GM12878 (cell line): ENCODE measurements at regions not wholly inside any gene's neighbourhood (a gene's known extent, or its start where the extent isn't known, plus 50 kb on each side); places are given as distances from the start of the nearest gene placed in this dataset.

Experiments
- ATAC-seq: fragments of 200-7000 bp; cut with Tn5 transposase; 3 replicates; pipeline ENCODE4 v1.9.1; 2020; ENCODE audit warnings: mild to moderate bottlenecking, moderate library complexity
- BruUV-seq: library from RNA; stranded (reverse); fragments of 400-500 nt; replicated peaks from 2 replicates; lab custom pipeline; 2021; lab: Mats Ljungman, UMichigan
- CTCF ChIA-PET: fragments of 300-600 bp; sonication (Branson Sonifier 250); formaldehyde crosslinking; extraction: SDS; loops from one replicate; lab custom pipeline; 2021; ENCODE audit warnings: inconsistent platforms; lab: Yijun Ruan, JAX
- POLR2A ChIA-PET: fragments of 350-600 bp; formaldehyde crosslinking; extraction: SDS; loops from one replicate; lab custom pipeline; 2021; ENCODE audit warnings: inconsistent platforms; lab: Charles Lee
- RAD21 ChIA-PET: fragments of 300-600 bp; sonication (Branson Sonifier 250); formaldehyde crosslinking; loops from one replicate; lab custom pipeline; 2023; ENCODE audit warnings: antibody characterized with exemption; ENCODE audit not compliant: unreplicated experiment; lab: Charles Lee
- SMC1A ChIA-PET: fragments of 300-600 bp; sonication (Branson Sonifier 250); formaldehyde crosslinking; loops from one replicate; lab custom pipeline; 2023; ENCODE audit not compliant: unreplicated experiment, uncharacterized antibody; lab: Charles Lee
- DNase-seq: peaks from one replicate; pipeline ENCODE4 v3.0.0-alpha.2; 2011; ENCODE audit warnings: low read depth, low spot score
- FAIRE-seq: peaks from 3 replicates; lab custom pipeline; 2011; peaks lifted over from hg19 to GRCh38; lab: Jason Lieb, UNC
- H2AFZ ChIP-seq: 2 replicates; pipeline ENCODE4 v1.6.0; 2011; ENCODE audit warnings: low read depth, low read length, control low read depth; ENCODE audit not compliant: control insufficient read depth
- H3K27ac ChIP-seq: 2 replicates; pipeline ENCODE4 v1.5.1; 2011; ENCODE audit warnings: control low read depth; ENCODE audit not compliant: control insufficient read depth, insufficient read depth
- H3K27me3 ChIP-seq, 2 experiments: replicated peaks in 1 of 2; 2 replicates each; pipeline versions ENCODE4 v1.6.0 to v1.6.1; 2011; ENCODE audit warnings: low read length in 1 of 2; ENCODE audit not compliant: control insufficient read depth in 2 of 2, insufficient read depth in 2 of 2
- H3K36me3 ChIP-seq, 2 experiments: 2 replicates each; pipeline ENCODE4 v1.5.1; 2011; ENCODE audit warnings: low read length in 1 of 2; ENCODE audit not compliant: control insufficient read depth in 2 of 2, insufficient read depth in 2 of 2
- H3K4me1 ChIP-seq: 2 replicates; pipeline ENCODE4 v1.6.1; 2011; ENCODE audit warnings: mild to moderate bottlenecking, low read length, moderate library complexity, mixed read lengths; ENCODE audit not compliant: control insufficient read depth, insufficient read depth
- H3K4me2 ChIP-seq: 2 replicates; pipeline ENCODE4 v1.6.0; 2011; ENCODE audit warnings: control low read depth; ENCODE audit not compliant: control insufficient read depth, insufficient read depth
- H3K4me3 ChIP-seq: fragments of 200-600 bp; sonication (generic); 2 replicates; pipeline ENCODE4 v1.5.1; 2016
- H3K79me2 ChIP-seq: 2 replicates; pipeline ENCODE4 v1.6.0; 2011; ENCODE audit warnings: low read length; ENCODE audit not compliant: control insufficient read depth, insufficient read depth
- H3K9ac ChIP-seq: 2 replicates; pipeline ENCODE4 v1.8.0; 2011; ENCODE audit warnings: low read length, control low read depth, mixed read lengths; ENCODE audit not compliant: control insufficient read depth, insufficient read depth
- H3K9me3 ChIP-seq: replicated peaks from 3 replicates; pipeline ENCODE4 v1.5.1; 2011; ENCODE audit warnings: mild to moderate bottlenecking, low read length; ENCODE audit not compliant: control insufficient read depth, insufficient read depth
- H4K20me1 ChIP-seq: 2 replicates; pipeline ENCODE4 v1.6.0; 2011; ENCODE audit not compliant: control insufficient read depth, insufficient read depth
- EP300 ChIP-seq, 2 experiments: fragments of 150-350 bp in 1 of 2; IDR thresholded peaks; 2 replicates each; pipeline ENCODE4 v1.6.1; 2011 to 2012; ENCODE audit warnings: low read depth in 2 of 2, low read length in 2 of 2, borderline replicate concordance in 1 of 2, improper control_type of control experiment in 1 of 2, inconsistent platforms in 1 of 2; ENCODE audit not compliant: control insufficient read depth in 1 of 2
- GATAD2B ChIP-seq: fragments of 450-650 bp; conservative IDR thresholded peaks from 2 replicates; pipeline ENCODE4 v1.6.1; 2017; ENCODE audit warnings: low read depth, mild to moderate bottlenecking, moderate library complexity
- HDAC2 ChIP-seq: fragments of 200-600 bp; sonication (generic); IDR thresholded peaks from 2 replicates; pipeline ENCODE4 v1.6.1; 2017
- MEF2A ChIP-seq: IDR thresholded peaks from 2 replicates; pipeline ENCODE4 v1.6.1; 2011; ENCODE audit warnings: low read depth, mild to moderate bottlenecking, low read length, moderate library complexity; ENCODE audit not compliant: insufficient read depth
- MYB ChIP-seq: fragments of 150-350 bp; IDR thresholded peaks from 2 replicates; pipeline ENCODE4 v1.6.1; 2014; ENCODE audit warnings: mild to moderate bottlenecking, low read depth, low read length, borderline replicate concordance
- RAD21 ChIP-seq: IDR thresholded peaks from 2 replicates; pipeline ENCODE4 v1.6.1; 2011; ENCODE audit warnings: mild to moderate bottlenecking, low read depth, low read length, moderate library complexity; ENCODE audit not compliant: insufficient read depth
- SMC3 ChIP-seq: IDR thresholded peaks from 2 replicates; pipeline ENCODE4 v1.6.1; 2011; ENCODE audit warnings: low read length, improper control_type of control experiment, borderline replicate concordance
- SPI1 ChIP-seq: IDR thresholded peaks from 2 replicates; pipeline ENCODE4 v1.6.1; 2011; ENCODE audit warnings: low read depth, mild to moderate bottlenecking, low read length, moderate library complexity, borderline replicate concordance; ENCODE audit not compliant: insufficient read depth
- SRF ChIP-seq, 2 experiments: IDR thresholded peaks; 2 replicates each; pipeline ENCODE4 v1.6.1; 2011; ENCODE audit warnings: low read depth in 2 of 2, low read length in 2 of 2, mild to moderate bottlenecking in 1 of 2, moderate library complexity in 1 of 2
- YBX1 ChIP-seq: fragments of 450-650 bp; IDR thresholded peaks from 2 replicates; pipeline ENCODE4 v1.6.1; 2016; ENCODE audit warnings: antibody characterized with exemption
- ZNF207 ChIP-seq: fragments of 450-650 bp; IDR thresholded peaks from 2 replicates; pipeline ENCODE4 v1.6.1; 2014; ENCODE audit warnings: antibody characterized with exemption, mild to moderate bottlenecking, borderline replicate concordance
- ZNF384 ChIP-seq: IDR thresholded peaks from 2 replicates; pipeline ENCODE4 v1.6.1; 2012; ENCODE audit warnings: low read depth, mild to moderate bottlenecking, low read length, improper control_type of control experiment, borderline replicate concordance
- WGBS: methylation state at CpG from one replicate; pipeline ENCODE4 v1.1.6; 2016; ENCODE audit warnings: low lambda C conversion rate; ENCODE audit not compliant: insufficient replicate concordance, insufficient coverage; ENCODE audit errors: missing lambda C conversion rate; 5-methylcytosine and 5-hydroxymethylcytosine counted together
- in situ Hi-C: fragments of 300-500 bp; cut with MboI; formaldehyde crosslinking; loops from 9 replicates; pipeline ENCODE4 v1.14.3; 2018; ENCODE audit warnings: mixed read lengths
- intact Hi-C: fragments of 100-400 bp; cut with micrococcal nuclease; formaldehyde crosslinking; loops from one replicate; pipeline ENCODE4 v1.14.2; 2022; ENCODE audit not compliant: unreplicated experiment
- TF ChIP-seq, protein P1 (sequence below), 3 experiments: IDR thresholded peaks in 2 of 3; conservative IDR thresholded peaks in 1 of 3; 2 replicates each; pipeline ENCODE4 v1.5.1; 2011; ENCODE audit warnings: low read depth in 3 of 3, low read length in 3 of 3, mild to moderate bottlenecking in 3 of 3, control low read depth in 2 of 3, moderate library complexity in 2 of 3, inconsistent platforms in 1 of 3, mixed read lengths in 1 of 3; ENCODE audit not compliant: control insufficient read depth in 2 of 3, insufficient read depth in 1 of 3; ENCODE audit errors: extremely low read depth in 1 of 3
- TF ChIP-seq, protein P2 (sequence below): IDR thresholded peaks from 2 replicates; pipeline ENCODE4 v1.6.1; 2012; ENCODE audit warnings: low read depth, low read length, improper control_type of control experiment

- FAIRE-seq: no peak
- SMC1A ChIA-PET: interaction anchor here (1.0 kb wide), 1 partner anchor 218 kb away, joined by 6 read pairs; no protein-coding TSS in a partner anchor
- Histone ChIP-seq H3K79me2 (no peaks in the 10 kb centered on the region), H3K27ac (no peak overlapping the region), H3K9ac (no peak overlapping the region), H3K4me2 (no peak overlapping the region), H3K27me3 (peaks cover 0 to 1% of the 10 kb centered on the region in 2 experiments; a peak in 2 of 4 replicates), H3K4me1 (no peaks in the 10 kb centered on the region), H3K36me3 (no peaks in the 10 kb centered on the region), H2AFZ (no peak overlapping the region), H4K20me1 (no peaks in the 10 kb centered on the region), H3K4me3 (no peak overlapping the region), H3K9me3 (no peaks in the 10 kb centered on the region)
- WGBS: 43% methylated on average over 1 of the region's 1 CpG
- intact Hi-C loops: loop anchor here (2.0 to 10.0 kb wide), 2 partner anchors 218 to 622 kb away; no protein-coding TSS in a partner anchor
- no peak for ATAC-seq
- TF ChIP-seq RAD21 (peak; percentile 33; the same call in 1 of the 2 replicates), HDAC2 (no peak), SMC3 (peak; percentile 24; the same call in 1 of the 2 replicates)
- TF ChIP-seq, protein P1, sequence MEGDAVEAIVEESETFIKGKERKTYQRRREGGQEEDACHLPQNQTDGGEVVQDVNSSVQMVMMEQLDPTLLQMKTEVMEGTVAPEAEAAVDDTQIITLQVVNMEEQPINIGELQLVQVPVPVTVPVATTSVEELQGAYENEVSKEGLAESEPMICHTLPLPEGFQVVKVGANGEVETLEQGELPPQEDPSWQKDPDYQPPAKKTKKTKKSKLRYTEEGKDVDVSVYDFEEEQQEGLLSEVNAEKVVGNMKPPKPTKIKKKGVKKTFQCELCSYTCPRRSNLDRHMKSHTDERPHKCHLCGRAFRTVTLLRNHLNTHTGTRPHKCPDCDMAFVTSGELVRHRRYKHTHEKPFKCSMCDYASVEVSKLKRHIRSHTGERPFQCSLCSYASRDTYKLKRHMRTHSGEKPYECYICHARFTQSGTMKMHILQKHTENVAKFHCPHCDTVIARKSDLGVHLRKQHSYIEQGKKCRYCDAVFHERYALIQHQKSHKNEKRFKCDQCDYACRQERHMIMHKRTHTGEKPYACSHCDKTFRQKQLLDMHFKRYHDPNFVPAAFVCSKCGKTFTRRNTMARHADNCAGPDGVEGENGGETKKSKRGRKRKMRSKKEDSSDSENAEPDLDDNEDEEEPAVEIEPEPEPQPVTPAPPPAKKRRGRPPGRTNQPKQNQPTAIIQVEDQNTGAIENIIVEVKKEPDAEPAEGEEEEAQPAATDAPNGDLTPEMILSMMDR (IDR thresholded peaks at IDR 0.05 in 2 of 3, conservative IDR thresholded peaks at IDR 0.05 in 1 of 3; ENCODE audit: control insufficient read depth in 2 of 3, extremely low read depth in 1 of 3, insufficient read depth in 1 of 3, low read depth in 3 of 3, low read length in 3 of 3): peak; percentile 31 to 37 (median 31); a peak in 4 of 6 replicates
- RAD21 ChIA-PET: no interaction called here
- CTCF ChIA-PET: interaction anchor here (0.7 to 1.4 kb wide), 2 partner anchors 218 to 710 kb away, joined by 3 to 6 read pairs; no protein-coding TSS in a partner anchor
- POLR2A ChIA-PET: no interaction called here
- BruUV-seq: no TSS peak
- in situ Hi-C loops: no loop called here
- no peak for DNase-seq
These were observed 159.8 kb upstream of the GAS1 start for GRCh38 chr9:87107072-87107471.

DNA sequence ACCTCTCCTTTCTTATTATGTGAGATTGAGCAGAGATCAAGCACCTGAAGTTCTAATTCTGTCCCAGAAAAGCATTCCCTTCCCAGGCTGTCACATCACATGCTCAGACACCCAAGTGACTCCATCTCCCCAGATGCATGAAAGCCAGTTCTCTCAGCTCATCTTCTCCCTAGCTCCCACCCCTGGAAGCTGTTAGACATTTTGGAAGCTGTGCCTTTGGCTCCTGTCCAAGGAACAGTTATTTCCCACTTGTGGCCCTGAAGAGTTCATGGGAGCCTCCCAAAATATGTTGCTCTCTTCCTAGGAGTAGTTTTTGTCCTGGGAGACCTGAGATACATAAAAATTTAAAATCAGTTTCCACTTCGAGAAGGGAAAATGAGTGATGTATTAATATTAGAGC lies 161.4 kb upstream of the GAS1 start:
- in situ Hi-C loops: no loop called here
- Histone ChIP-seq H3K4me3 (no peak overlapping the region), H3K9me3 (no peaks in the 10 kb centered on the region), H3K4me1 (no peaks in the 10 kb centered on the region), H4K20me1 (no peaks in the 10 kb centered on the region), H3K36me3 (no peaks in the 10 kb centered on the region), H2AFZ (no peak overlapping the region), H3K79me2 (no peaks in the 10 kb centered on the region), H3K27me3 (peaks cover 0 to 1% of the 10 kb centered on the region in 2 experiments; a peak in 1 of 4 replicates), H3K9ac (no peak overlapping the region), H3K4me2 (no peak overlapping the region), H3K27ac (no peak overlapping the region)
- FAIRE-seq (no peak), ATAC-seq (no peak), DNase-seq (no peak)
- RAD21 ChIA-PET: no interaction called here
- WGBS: 0% methylated on average over 1 of the region's 1 CpG
- BruUV-seq: no TSS peak
- CTCF ChIA-PET: interaction anchor here (1.0 to 1.3 kb wide), 2 partner anchors 14 to 216 kb away, joined by 3 to 5 read pairs; no protein-coding TSS in a partner anchor
- intact Hi-C loops: loop anchor here (10.0 kb wide), 1 partner anchor 624 kb away; no protein-coding TSS in a partner anchor
- POLR2A ChIA-PET: no interaction called here
- SMC1A ChIA-PET: interaction anchor here (1.2 kb wide), 1 partner anchor 19 kb away, joined by 3 read pairs; no protein-coding TSS in a partner anchor
- no peak for TF ChIP-seq YBX1
- TF ChIP-seq MYB: no peak
- TF ChIP-seq, protein P2, sequence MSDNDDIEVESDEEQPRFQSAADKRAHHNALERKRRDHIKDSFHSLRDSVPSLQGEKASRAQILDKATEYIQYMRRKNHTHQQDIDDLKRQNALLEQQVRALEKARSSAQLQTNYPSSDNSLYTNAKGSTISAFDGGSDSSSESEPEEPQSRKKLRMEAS: no peak
- TF ChIP-seq SRF (IDR thresholded peaks at IDR 0.05; ENCODE audit: low read depth in 2 of 2, low read length in 2 of 2): no peak
- no peak for TF ChIP-seq ZNF384
- TF ChIP-seq ZNF207: no peak
- no peak for TF ChIP-seq EP300 (IDR thresholded peaks at IDR 0.05; ENCODE audit: borderline replicate concordance in 1 of 2, control insufficient read depth in 1 of 2, low read depth in 2 of 2, low read length in 2 of 2)
- no peak for TF ChIP-seq GATAD2B
- no peak for TF ChIP-seq MEF2A
- TF ChIP-seq SPI1: no peak
